ENCODE measurements at regions not wholly inside any gene's neighbourhood (a gene's known extent, or its start where the extent isn't known, plus 50 kb on each side); places are given as distances from the start of the nearest gene placed in this dataset.

- ATAC-seq = no peak
- H3K27me3 Mint-ChIP-seq = no peaks in the 10 kb centered on the region
- intact Hi-C loops (cut with DNase I, micrococcal nuclease) = no loop called here
- CTCF ChIA-PET = interaction anchor here (0.6 kb wide), 1 partner anchor 64 kb away, joined by 3 read pairs; no protein-coding TSS in a partner anchor
- DNase-seq = no peak
- H3K36me3 Mint-ChIP-seq (ENCODE audit: low read depth) = no peaks in the 10 kb centered on the region
- H3K4me1 Mint-ChIP-seq = peaks cover 13% of the 10 kb centered on the region
- POLR2A ChIA-PET = no interaction called here
- H3K4me3 Mint-ChIP-seq = no peak overlapping the region
- no peaks in the 10 kb centered on the region for H3K9me3 Mint-ChIP-seq (ENCODE audit: low read depth)
- H3K27ac Mint-ChIP-seq = no peak overlapping the region
Observed at GRCh38 chr20:17840423-17840822, 128.2 kb downstream of the SNX5 start.

- no peak overlapping the region for H3K4me3 Mint-ChIP-seq
- DNase-seq = no peak
- peaks cover 6% of the 10 kb centered on the region for H3K4me1 Mint-ChIP-seq
- POLR2A ChIA-PET = no interaction called here
- no peak overlapping the region for H3K27ac Mint-ChIP-seq
- H3K36me3 Mint-ChIP-seq (ENCODE audit: low read depth) = no peaks in the 10 kb centered on the region
- intact Hi-C loops (cut with DNase I, micrococcal nuclease) = no loop called here
- no peaks in the 10 kb centered on the region for H3K9me3 Mint-ChIP-seq (ENCODE audit: low read depth)
- no peaks in the 10 kb centered on the region for H3K27me3 Mint-ChIP-seq
- ATAC-seq = no peak
- CTCF ChIA-PET = no interaction called here
Observed at GRCh38 chr20:17838921-17839320, 129.7 kb downstream of the SNX5 start.

- POLR2A ChIA-PET = no interaction called here
- intact Hi-C loops (cut with DNase I, micrococcal nuclease) = no loop called here
- CTCF ChIA-PET = interaction anchor here (0.8 to 1.2 kb wide), 2 partner anchors 9 to 566 kb away, joined by 3 to 6 read pairs; no protein-coding TSS in a partner anchor
Observed at GRCh38 chr20:17837179-17837578, 131.4 kb downstream of the SNX5 start.

GRCh38 chr20:17836303-17836861 is 132.2 kb downstream of the SNX5 start:
- no peaks in the 10 kb centered on the region for H3K36me3 Mint-ChIP-seq (ENCODE audit: low read depth)
- H3K27me3 Mint-ChIP-seq = no peaks in the 10 kb centered on the region
- CTCF ChIA-PET = interaction anchor here (1.2 kb wide), 1 partner anchor 10 kb away, joined by 6 read pairs; no protein-coding TSS in a partner anchor
- no peak overlapping the region for H3K27ac Mint-ChIP-seq
- no peak for ATAC-seq
- H3K9me3 Mint-ChIP-seq (ENCODE audit: low read depth) = no peaks in the 10 kb centered on the region
- H3K4me3 Mint-ChIP-seq = no peak overlapping the region
- no peak for DNase-seq
- no peaks in the 10 kb centered on the region for H3K4me1 Mint-ChIP-seq
- POLR2A ChIA-PET = no interaction called here
- intact Hi-C loops (cut with DNase I, micrococcal nuclease) = no loop called here

More at GRCh38 chr20:17837179-17837578, 131.4 kb downstream of the SNX5 start:
- Mint-ChIP-seq H3K4me1 (no peaks in the 10 kb centered on the region), H3K27me3 (no peaks in the 10 kb centered on the region), H3K27ac (no peak overlapping the region), H3K36me3 (ENCODE audit: low read depth) (no peaks in the 10 kb centered on the region), H3K9me3 (ENCODE audit: low read depth) (no peaks in the 10 kb centered on the region), H3K4me3 (no peak overlapping the region)
- ATAC-seq (no peak), DNase-seq (no peak)

GRCh38 chr20:17835934-17836300 is 132.7 kb downstream of the SNX5 start:
- ATAC-seq (no peak), DNase-seq (no peak)
- Mint-ChIP-seq H3K9me3 (ENCODE audit: low read depth) (no peaks in the 10 kb centered on the region), H3K36me3 (ENCODE audit: low read depth) (no peaks in the 10 kb centered on the region), H3K27ac (no peak overlapping the region), H3K4me1 (no peaks in the 10 kb centered on the region), H3K4me3 (no peak overlapping the region), H3K27me3 (no peaks in the 10 kb centered on the region)
- intact Hi-C loops (cut with DNase I, micrococcal nuclease) = no loop called here
- POLR2A ChIA-PET = no interaction called here
- CTCF ChIA-PET = interaction anchor here (0.8 kb wide), 1 partner anchor 161 kb away, joined by 3 read pairs; no protein-coding TSS in a partner anchor

- intact Hi-C loops (cut with DNase I, micrococcal nuclease) = no loop called here
- DNase-seq (no peak), ATAC-seq (no peak)
- Mint-ChIP-seq H3K27ac (no peak overlapping the region), H3K4me3 (no peak overlapping the region), H3K27me3 (no peaks in the 10 kb centered on the region), H3K4me1 (no peaks in the 10 kb centered on the region), H3K36me3 (ENCODE audit: low read depth) (no peaks in the 10 kb centered on the region), H3K9me3 (ENCODE audit: low read depth) (no peaks in the 10 kb centered on the region)
- POLR2A ChIA-PET = no interaction called here
- CTCF ChIA-PET = interaction anchor here (0.8 kb wide), 1 partner anchor 162 kb away, joined by 3 read pairs; no protein-coding TSS in a partner anchor
Observed at GRCh38 chr20:17835240-17835933, 133.2 kb downstream of the SNX5 start.

- Mint-ChIP-seq H3K27me3 (no peaks in the 10 kb centered on the region), H3K36me3 (ENCODE audit: low read depth) (no peaks in the 10 kb centered on the region), H3K4me3 (no peak overlapping the region), H3K27ac (no peak overlapping the region), H3K4me1 (no peaks in the 10 kb centered on the region), H3K9me3 (ENCODE audit: low read depth) (no peaks in the 10 kb centered on the region)
- intact Hi-C loops (cut with DNase I, micrococcal nuclease) = no loop called here
- ChIA-PET CTCF (interaction anchor here (1.1 kb wide), 1 partner anchor 10 kb away, joined by 4 read pairs; no protein-coding TSS in a partner anchor), POLR2A (no interaction called here)
- ATAC-seq = no peak
- DNase-seq = no peak
Observed at GRCh38 chr20:17834804-17835203, 133.8 kb downstream of the SNX5 start.

GRCh38 chr20:17833036-17833674 is 133.4 kb downstream of the BANF2 start:
- ChIA-PET CTCF (no interaction called here), POLR2A (no interaction called here)
- Mint-ChIP-seq H3K27ac (no peak overlapping the region), H3K36me3 (ENCODE audit: low read depth) (no peaks in the 10 kb centered on the region), H3K27me3 (no peaks in the 10 kb centered on the region), H3K4me1 (no peaks in the 10 kb centered on the region), H3K4me3 (no peak overlapping the region), H3K9me3 (ENCODE audit: low read depth) (no peaks in the 10 kb centered on the region)
- intact Hi-C loops (cut with DNase I, micrococcal nuclease) = no loop called here
- DNase-seq (no peak), ATAC-seq (no peak)

- no peaks in the 10 kb centered on the region for H3K9me3 Mint-ChIP-seq (ENCODE audit: low read depth)
- intact Hi-C loops (cut with DNase I, micrococcal nuclease) = no loop called here
- H3K4me3 Mint-ChIP-seq = no peak overlapping the region
- no peak overlapping the region for H3K27ac Mint-ChIP-seq
- H3K4me1 Mint-ChIP-seq = no peaks in the 10 kb centered on the region
- POLR2A ChIA-PET = no interaction called here
- CTCF ChIA-PET = no interaction called here
- ATAC-seq (no peak), DNase-seq (no peak)
- H3K27me3 Mint-ChIP-seq = no peaks in the 10 kb centered on the region
- no peaks in the 10 kb centered on the region for H3K36me3 Mint-ChIP-seq (ENCODE audit: low read depth)
Observed at GRCh38 chr20:17832236-17832915, 132.6 kb downstream of the BANF2 start.

GRCh38 chr20:17828598-17829144 is 128.9 kb downstream of the BANF2 start:
- DNase-seq (no peak), ATAC-seq (no peak)
- Mint-ChIP-seq H3K27ac (no peak overlapping the region), H3K4me3 (no peak overlapping the region), H3K36me3 (ENCODE audit: low read depth) (no peaks in the 10 kb centered on the region), H3K9me3 (ENCODE audit: low read depth) (no peaks in the 10 kb centered on the region), H3K27me3 (no peaks in the 10 kb centered on the region), H3K4me1 (peaks cover 11% of the 10 kb centered on the region)
- intact Hi-C loops (cut with DNase I, micrococcal nuclease) = no loop called here
- CTCF ChIA-PET = no interaction called here
- POLR2A ChIA-PET = no interaction called here

- DNase-seq = no peak
- ChIA-PET CTCF (no interaction called here), POLR2A (no interaction called here)
- H3K4me3 Mint-ChIP-seq = no peak overlapping the region
- no peaks in the 10 kb centered on the region for H3K27me3 Mint-ChIP-seq
- intact Hi-C loops (cut with DNase I, micrococcal nuclease) = no loop called here
- no peaks in the 10 kb centered on the region for H3K9me3 Mint-ChIP-seq (ENCODE audit: low read depth)
- H3K27ac Mint-ChIP-seq = no peak overlapping the region
- peaks cover 11% of the 10 kb centered on the region for H3K4me1 Mint-ChIP-seq
- ATAC-seq = no peak
- H3K36me3 Mint-ChIP-seq (ENCODE audit: low read depth) = no peaks in the 10 kb centered on the region
Observed at GRCh38 chr20:17827759-17828559, 128.2 kb downstream of the BANF2 start.

All from activated CD4-positive, alpha-beta T cell treated with anti-CD3 and anti-CD28 coated beads for 36 hours (primary cell).